ENCODE measurements at regions not wholly inside any gene's neighbourhood (a gene's known extent, or its start where the extent isn't known, plus 50 kb on each side); places are given as distances from the start of the nearest gene placed in this dataset.

DNA sequence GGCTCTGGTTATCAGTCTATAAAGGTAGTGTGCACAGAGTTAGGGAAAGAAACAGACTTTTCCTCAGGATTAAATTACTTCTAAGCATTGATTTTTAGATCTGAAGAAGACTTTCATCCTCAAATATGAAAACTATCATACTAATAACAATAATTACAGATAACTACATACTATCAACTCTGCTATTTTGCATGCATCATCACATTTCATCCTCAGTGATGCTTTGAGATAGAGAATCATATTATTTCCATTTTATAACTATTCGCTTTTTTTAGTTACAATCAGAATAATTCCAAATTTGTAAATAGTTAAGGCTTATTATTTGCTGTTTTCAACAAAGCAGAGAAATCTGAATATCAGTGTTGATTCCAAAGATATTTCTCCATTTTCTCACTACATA, 239.2 kb downstream of the MEIS1 start (continued):
- TF ChIP-seq, protein P1, sequence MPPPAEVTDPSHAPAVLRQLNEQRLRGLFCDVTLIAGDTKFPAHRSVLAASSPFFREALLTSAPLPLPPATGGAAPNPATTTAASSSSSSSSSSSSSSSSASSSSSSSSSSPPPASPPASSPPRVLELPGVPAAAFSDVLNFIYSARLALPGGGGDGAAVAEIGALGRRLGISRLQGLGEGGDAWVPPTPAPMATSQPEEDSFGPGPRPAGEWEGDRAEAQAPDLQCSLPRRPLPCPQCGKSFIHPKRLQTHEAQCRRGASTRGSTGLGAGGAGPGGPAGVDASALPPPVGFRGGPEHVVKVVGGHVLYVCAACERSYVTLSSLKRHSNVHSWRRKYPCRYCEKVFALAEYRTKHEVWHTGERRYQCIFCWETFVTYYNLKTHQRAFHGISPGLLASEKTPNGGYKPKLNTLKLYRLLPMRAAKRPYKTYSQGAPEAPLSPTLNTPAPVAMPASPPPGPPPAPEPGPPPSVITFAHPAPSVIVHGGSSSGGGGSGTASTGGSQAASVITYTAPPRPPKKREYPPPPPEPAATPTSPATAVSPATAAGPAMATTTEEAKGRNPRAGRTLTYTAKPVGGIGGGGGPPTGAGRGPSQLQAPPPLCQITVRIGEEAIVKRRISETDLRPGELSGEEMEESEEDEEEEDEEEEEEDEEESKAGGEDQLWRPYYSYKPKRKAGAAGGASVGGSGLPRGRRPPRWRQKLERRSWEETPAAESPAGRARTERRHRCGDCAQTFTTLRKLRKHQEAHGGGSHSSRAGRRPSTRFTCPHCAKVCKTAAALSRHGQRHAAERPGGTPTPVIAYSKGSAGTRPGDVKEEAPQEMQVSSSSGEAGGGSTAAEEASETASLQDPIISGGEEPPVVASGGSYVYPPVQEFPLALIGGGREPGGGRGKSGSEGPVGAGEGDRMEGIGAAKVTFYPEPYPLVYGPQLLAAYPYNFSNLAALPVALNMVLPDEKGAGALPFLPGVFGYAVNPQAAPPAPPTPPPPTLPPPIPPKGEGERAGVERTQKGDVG (CRISPR knock-in tag; IDR thresholded peaks at IDR 0.05), result no peak
- TF ChIP-seq, protein P2, sequence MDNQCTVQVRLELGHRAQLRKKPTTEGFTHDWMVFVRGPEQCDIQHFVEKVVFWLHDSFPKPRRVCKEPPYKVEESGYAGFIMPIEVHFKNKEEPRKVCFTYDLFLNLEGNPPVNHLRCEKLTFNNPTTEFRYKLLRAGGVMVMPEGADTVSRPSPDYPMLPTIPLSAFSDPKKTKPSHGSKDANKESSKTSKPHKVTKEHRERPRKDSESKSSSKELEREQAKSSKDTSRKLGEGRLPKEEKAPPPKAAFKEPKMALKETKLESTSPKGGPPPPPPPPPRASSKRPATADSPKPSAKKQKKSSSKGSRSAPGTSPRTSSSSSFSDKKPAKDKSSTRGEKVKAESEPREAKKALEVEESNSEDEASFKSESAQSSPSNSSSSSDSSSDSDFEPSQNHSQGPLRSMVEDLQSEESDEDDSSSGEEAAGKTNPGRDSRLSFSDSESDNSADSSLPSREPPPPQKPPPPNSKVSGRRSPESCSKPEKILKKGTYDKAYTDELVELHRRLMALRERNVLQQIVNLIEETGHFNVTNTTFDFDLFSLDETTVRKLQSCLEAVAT (IDR thresholded peaks at IDR 0.05), result no peak
- no peak for TF ChIP-seq HDGF (IDR thresholded peaks at IDR 0.05)
- TF ChIP-seq FOXK2 (IDR thresholded peaks at IDR 0.05), result no peak

DNA sequence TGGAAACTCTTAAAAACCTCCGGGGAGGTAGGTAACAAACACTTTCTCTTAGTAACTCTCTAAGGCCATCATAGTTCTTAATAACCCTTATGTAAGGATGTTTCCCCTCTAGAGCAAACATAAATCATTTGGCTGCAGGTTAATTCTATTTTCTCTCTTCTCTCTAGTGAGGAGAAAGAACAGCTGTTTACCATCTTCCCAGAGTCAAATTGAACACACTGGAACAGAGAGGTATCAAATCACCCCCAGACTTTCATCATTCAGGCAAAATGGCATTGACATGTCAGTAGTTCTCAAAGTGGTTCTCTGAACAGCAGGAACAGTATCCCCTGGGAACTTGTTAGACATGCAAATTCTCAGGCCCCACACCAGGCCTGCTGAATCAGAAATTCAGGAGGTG, 240.7 kb downstream of the MEIS1 start:
- RAD21 ChIA-PET (ENCODE audit: unreplicated experiment), result no interaction called here
- Histone ChIP-seq H3K4me1 (ENCODE audit: control insufficient read depth, insufficient read depth, low read length) (no peaks in the 10 kb centered on the region), H3K9ac (ENCODE audit: control insufficient read depth, insufficient read depth, low read length) (no peak overlapping the region), H3K27me3 (replicated peaks in 1 of 2; ENCODE audit: control insufficient read depth in 2 of 2, insufficient read depth in 2 of 2, low read length in 1 of 2) (no peaks in the 10 kb centered on the region), H3K27ac (ENCODE audit: control insufficient read depth, insufficient read depth) (no peak overlapping the region), H3K36me3 (ENCODE audit: control insufficient read depth in 2 of 2, insufficient read depth in 2 of 2, low read length in 1 of 2) (no peaks in the 10 kb centered on the region), H2AFZ (ENCODE audit: control insufficient read depth, low read depth, low read length) (no peak overlapping the region), H4K20me1 (ENCODE audit: control insufficient read depth, insufficient read depth) (no peaks in the 10 kb centered on the region), H3K4me3 (no peak overlapping the region), H3K79me2 (ENCODE audit: control insufficient read depth, insufficient read depth, low read length) (no peaks in the 10 kb centered on the region), H3K9me3 (replicated peaks; ENCODE audit: control insufficient read depth, insufficient read depth, low read length) (no peaks in the 10 kb centered on the region), H3K4me2 (ENCODE audit: control insufficient read depth, insufficient read depth) (no peak overlapping the region)
- FAIRE-seq (no peak), DNase-seq (ENCODE audit: low read depth, low spot score) (no peak), ATAC-seq (no peak)
- SMC1A ChIA-PET (ENCODE audit: uncharacterized antibody, unreplicated experiment), result no interaction called here
- CTCF ChIA-PET, result no interaction called here
- in situ Hi-C loops (cut with MboI), result no loop called here
- POLR2A ChIA-PET, result no interaction called here
- WGBS (ENCODE audit: insufficient coverage, insufficient replicate concordance, low lambda C conversion rate, missing lambda C conversion rate), result 0% methylated on average over 1 of the region's 1 CpG
- BruUV-seq (replicated peaks), result no TSS peak
- intact Hi-C loops (cut with micrococcal nuclease; ENCODE audit: unreplicated experiment), result no loop called here
- TF ChIP-seq, protein P3, sequence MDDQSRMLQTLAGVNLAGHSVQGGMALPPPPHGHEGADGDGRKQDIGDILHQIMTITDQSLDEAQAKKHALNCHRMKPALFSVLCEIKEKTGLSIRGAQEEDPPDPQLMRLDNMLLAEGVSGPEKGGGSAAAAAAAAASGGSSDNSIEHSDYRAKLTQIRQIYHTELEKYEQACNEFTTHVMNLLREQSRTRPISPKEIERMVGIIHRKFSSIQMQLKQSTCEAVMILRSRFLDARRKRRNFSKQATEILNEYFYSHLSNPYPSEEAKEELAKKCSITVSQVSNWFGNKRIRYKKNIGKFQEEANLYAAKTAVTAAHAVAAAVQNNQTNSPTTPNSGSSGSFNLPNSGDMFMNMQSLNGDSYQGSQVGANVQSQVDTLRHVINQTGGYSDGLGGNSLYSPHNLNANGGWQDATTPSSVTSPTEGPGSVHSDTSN (IDR thresholded peaks at IDR 0.05; ENCODE audit: insufficient replicate concordance, low read depth, low read length), result no peak
- TF ChIP-seq SREBF1 (IDR thresholded peaks at IDR 0.05; ENCODE audit: low read length) (no peak), ZNF622 (IDR thresholded peaks at IDR 0.05) (no peak), PAX5 (IDR thresholded peaks at IDR 0.05; ENCODE audit: borderline replicate concordance, low read depth, low read length) (no peak), ZNF217 (IDR thresholded peaks at IDR 0.05) (no peak)
- TF ChIP-seq, protein P4, sequence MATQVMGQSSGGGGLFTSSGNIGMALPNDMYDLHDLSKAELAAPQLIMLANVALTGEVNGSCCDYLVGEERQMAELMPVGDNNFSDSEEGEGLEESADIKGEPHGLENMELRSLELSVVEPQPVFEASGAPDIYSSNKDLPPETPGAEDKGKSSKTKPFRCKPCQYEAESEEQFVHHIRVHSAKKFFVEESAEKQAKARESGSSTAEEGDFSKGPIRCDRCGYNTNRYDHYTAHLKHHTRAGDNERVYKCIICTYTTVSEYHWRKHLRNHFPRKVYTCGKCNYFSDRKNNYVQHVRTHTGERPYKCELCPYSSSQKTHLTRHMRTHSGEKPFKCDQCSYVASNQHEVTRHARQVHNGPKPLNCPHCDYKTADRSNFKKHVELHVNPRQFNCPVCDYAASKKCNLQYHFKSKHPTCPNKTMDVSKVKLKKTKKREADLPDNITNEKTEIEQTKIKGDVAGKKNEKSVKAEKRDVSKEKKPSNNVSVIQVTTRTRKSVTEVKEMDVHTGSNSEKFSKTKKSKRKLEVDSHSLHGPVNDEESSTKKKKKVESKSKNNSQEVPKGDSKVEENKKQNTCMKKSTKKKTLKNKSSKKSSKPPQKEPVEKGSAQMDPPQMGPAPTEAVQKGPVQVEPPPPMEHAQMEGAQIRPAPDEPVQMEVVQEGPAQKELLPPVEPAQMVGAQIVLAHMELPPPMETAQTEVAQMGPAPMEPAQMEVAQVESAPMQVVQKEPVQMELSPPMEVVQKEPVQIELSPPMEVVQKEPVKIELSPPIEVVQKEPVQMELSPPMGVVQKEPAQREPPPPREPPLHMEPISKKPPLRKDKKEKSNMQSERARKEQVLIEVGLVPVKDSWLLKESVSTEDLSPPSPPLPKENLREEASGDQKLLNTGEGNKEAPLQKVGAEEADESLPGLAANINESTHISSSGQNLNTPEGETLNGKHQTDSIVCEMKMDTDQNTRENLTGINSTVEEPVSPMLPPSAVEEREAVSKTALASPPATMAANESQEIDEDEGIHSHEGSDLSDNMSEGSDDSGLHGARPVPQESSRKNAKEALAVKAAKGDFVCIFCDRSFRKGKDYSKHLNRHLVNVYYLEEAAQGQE (IDR thresholded peaks at IDR 0.05; ENCODE audit: low read depth, low read length), result no peak
- TF ChIP-seq, protein P5, sequence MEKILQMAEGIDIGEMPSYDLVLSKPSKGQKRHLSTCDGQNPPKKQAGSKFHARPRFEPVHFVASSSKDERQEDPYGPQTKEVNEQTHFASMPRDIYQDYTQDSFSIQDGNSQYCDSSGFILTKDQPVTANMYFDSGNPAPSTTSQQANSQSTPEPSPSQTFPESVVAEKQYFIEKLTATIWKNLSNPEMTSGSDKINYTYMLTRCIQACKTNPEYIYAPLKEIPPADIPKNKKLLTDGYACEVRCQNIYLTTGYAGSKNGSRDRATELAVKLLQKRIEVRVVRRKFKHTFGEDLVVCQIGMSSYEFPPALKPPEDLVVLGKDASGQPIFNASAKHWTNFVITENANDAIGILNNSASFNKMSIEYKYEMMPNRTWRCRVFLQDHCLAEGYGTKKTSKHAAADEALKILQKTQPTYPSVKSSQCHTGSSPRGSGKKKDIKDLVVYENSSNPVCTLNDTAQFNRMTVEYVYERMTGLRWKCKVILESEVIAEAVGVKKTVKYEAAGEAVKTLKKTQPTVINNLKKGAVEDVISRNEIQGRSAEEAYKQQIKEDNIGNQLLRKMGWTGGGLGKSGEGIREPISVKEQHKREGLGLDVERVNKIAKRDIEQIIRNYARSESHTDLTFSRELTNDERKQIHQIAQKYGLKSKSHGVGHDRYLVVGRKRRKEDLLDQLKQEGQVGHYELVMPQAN (conservative IDR thresholded peaks at IDR 0.05), result no peak

All from GM12878 (cell line).